Liver (tissue), 3 donors: ENCODE measurements at regions not wholly inside any gene's neighbourhood (a gene's known extent, or its start where the extent isn't known, plus 50 kb on each side); places are given as distances from the start of the nearest gene placed in this dataset.

Source experiments
- EGR1 ChIP-seq, 2 donors: IDR thresholded peaks; 2 replicates each; pipeline ENCODE4 v1.6.1; 2016 to 2018; ENCODE audit warnings: antibody characterized with exemption in 2 of 2, low read depth in 2 of 2
- FOXA1 ChIP-seq: IDR thresholded peaks from 2 replicates; pipeline ENCODE4 v1.6.1; 2016; ENCODE audit warnings: antibody characterized with exemption
- FOXA2 ChIP-seq: IDR thresholded peaks from 2 replicates; pipeline ENCODE4 v1.6.1; 2016; ENCODE audit warnings: antibody characterized with exemption
- GABPA ChIP-seq, 2 donors: IDR thresholded peaks in 1 of 2; conservative IDR thresholded peaks in 1 of 2; 2 replicates each; pipeline ENCODE4 v1.6.1; 2016; ENCODE audit warnings: antibody characterized with exemption in 2 of 2, mild to moderate bottlenecking in 1 of 2, moderate library complexity in 1 of 2
- HNF4A ChIP-seq, 2 donors: conservative IDR thresholded peaks; 2 replicates each; pipeline ENCODE4 v1.6.1; 2016; ENCODE audit warnings: antibody characterized with exemption in 2 of 2, mild to moderate bottlenecking in 2 of 2
- HNF4G ChIP-seq: IDR thresholded peaks from 2 replicates; pipeline ENCODE4 v1.6.1; 2016; ENCODE audit warnings: antibody characterized with exemption
- RAD21 ChIP-seq, 2 donors: IDR thresholded peaks; 2 replicates each; pipeline ENCODE4 v1.6.1; 2016; ENCODE audit warnings: antibody characterized with exemption in 2 of 2, mild to moderate bottlenecking in 2 of 2
- RXRA ChIP-seq, 2 donors: IDR thresholded peaks; 2 replicates each; pipeline ENCODE4 v1.6.1; 2017 to 2018; ENCODE audit warnings: antibody characterized with exemption in 2 of 2, mild to moderate bottlenecking in 1 of 2
- SP1 ChIP-seq: IDR thresholded peaks from 2 replicates; pipeline ENCODE4 v1.6.1; 2018; ENCODE audit warnings: antibody characterized with exemption, mild to moderate bottlenecking
- TAF1 ChIP-seq: conservative IDR thresholded peaks from 2 replicates; pipeline ENCODE4 v1.6.1; 2016; ENCODE audit warnings: antibody characterized with exemption, mild to moderate bottlenecking
- YY1 ChIP-seq: IDR thresholded peaks from 2 replicates; pipeline ENCODE4 v1.6.1; 2016; ENCODE audit warnings: antibody characterized with exemption, mild to moderate bottlenecking
- TF ChIP-seq, protein P1 (sequence below): fragments of 150-350 bp; IDR thresholded peaks from 2 replicates; pipeline ENCODE4 v1.5.1; 2017; ENCODE audit warnings: improper control_type of control experiment, low read depth, low read length; ENCODE audit not compliant: missing input control
- TF ChIP-seq, protein P2 (sequence below): IDR thresholded peaks from 2 replicates; pipeline ENCODE4 v1.6.1; 2016; ENCODE audit warnings: antibody characterized with exemption
- TF ChIP-seq, protein P3 (sequence below): IDR thresholded peaks from 2 replicates; pipeline ENCODE4 v1.6.1; 2016; ENCODE audit warnings: antibody characterized with exemption
- donor health status: healthy.
- donor health status: healthy.

DNA sequence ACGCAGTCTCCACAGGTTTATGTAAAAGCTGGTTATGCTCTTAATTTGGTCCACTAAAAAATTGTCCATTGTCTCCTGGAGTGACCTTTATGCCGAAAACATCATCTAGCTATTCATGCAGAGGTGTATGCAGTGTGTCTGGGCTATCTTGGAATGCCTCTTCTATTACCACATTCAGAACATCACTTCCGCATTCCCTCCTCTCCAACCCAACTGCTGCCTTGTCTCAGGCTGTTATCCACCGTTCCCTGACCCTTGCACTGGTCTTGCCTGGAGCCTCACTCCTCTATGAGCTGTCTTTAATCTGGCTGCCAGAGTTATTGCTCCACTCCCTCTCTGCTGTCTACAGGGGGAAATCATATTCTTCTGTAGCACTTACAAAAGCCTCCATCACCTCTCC is 214.1 kb upstream of the ANKRD55 start:
- no peak for TF ChIP-seq FOXA2
- TF ChIP-seq, protein P1, sequence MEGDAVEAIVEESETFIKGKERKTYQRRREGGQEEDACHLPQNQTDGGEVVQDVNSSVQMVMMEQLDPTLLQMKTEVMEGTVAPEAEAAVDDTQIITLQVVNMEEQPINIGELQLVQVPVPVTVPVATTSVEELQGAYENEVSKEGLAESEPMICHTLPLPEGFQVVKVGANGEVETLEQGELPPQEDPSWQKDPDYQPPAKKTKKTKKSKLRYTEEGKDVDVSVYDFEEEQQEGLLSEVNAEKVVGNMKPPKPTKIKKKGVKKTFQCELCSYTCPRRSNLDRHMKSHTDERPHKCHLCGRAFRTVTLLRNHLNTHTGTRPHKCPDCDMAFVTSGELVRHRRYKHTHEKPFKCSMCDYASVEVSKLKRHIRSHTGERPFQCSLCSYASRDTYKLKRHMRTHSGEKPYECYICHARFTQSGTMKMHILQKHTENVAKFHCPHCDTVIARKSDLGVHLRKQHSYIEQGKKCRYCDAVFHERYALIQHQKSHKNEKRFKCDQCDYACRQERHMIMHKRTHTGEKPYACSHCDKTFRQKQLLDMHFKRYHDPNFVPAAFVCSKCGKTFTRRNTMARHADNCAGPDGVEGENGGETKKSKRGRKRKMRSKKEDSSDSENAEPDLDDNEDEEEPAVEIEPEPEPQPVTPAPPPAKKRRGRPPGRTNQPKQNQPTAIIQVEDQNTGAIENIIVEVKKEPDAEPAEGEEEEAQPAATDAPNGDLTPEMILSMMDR = no peak
- TF ChIP-seq GABPA (IDR thresholded peaks at IDR 0.05 in 1 of 2, conservative IDR thresholded peaks at IDR 0.05 in 1 of 2) = no peak
- TF ChIP-seq RXRA (IDR thresholded peaks at IDR 0.05) = no peak
- TF ChIP-seq TAF1 = no peak
- no peak for TF ChIP-seq YY1
- TF ChIP-seq, protein P2, sequence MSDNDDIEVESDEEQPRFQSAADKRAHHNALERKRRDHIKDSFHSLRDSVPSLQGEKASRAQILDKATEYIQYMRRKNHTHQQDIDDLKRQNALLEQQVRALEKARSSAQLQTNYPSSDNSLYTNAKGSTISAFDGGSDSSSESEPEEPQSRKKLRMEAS = no peak
- no peak for TF ChIP-seq HNF4A (conservative IDR thresholded peaks at IDR 0.05)
- no peak for TF ChIP-seq SP1
- TF ChIP-seq RAD21 (IDR thresholded peaks at IDR 0.05) = no peak
- TF ChIP-seq, protein P3, sequence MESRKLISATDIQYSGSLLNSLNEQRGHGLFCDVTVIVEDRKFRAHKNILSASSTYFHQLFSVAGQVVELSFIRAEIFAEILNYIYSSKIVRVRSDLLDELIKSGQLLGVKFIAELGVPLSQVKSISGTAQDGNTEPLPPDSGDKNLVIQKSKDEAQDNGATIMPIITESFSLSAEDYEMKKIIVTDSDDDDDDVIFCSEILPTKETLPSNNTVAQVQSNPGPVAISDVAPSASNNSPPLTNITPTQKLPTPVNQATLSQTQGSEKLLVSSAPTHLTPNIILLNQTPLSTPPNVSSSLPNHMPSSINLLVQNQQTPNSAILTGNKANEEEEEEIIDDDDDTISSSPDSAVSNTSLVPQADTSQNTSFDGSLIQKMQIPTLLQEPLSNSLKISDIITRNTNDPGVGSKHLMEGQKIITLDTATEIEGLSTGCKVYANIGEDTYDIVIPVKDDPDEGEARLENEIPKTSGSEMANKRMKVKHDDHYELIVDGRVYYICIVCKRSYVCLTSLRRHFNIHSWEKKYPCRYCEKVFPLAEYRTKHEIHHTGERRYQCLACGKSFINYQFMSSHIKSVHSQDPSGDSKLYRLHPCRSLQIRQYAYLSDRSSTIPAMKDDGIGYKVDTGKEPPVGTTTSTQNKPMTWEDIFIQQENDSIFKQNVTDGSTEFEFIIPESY = no peak
- TF ChIP-seq EGR1 (IDR thresholded peaks at IDR 0.05; ENCODE audit: low read depth in 2 of 2) = no peak
- no peak for TF ChIP-seq HNF4G
- TF ChIP-seq FOXA1 = no peak
